ENCODE measurements at regions not wholly inside any gene's neighbourhood (a gene's known extent, or its start where the extent isn't known, plus 50 kb on each side); places are given as distances from the start of the nearest gene placed in this dataset.

GRCh38 chrX:142076633-142077032, 128.5 kb downstream of the MAGEC2 start:
- H3K9me3 ChIP-seq = no peaks in the 10 kb centered on the region
- H3K4me1 Mint-ChIP-seq (ENCODE audit: low read depth, unreplicated experiment) = no peaks in the 10 kb centered on the region
- no peak overlapping the region for H3K27ac Mint-ChIP-seq (ENCODE audit: unreplicated experiment)
- no peaks in the 10 kb centered on the region for H3K9me3 Mint-ChIP-seq (ENCODE audit: unreplicated experiment)
- no peak overlapping the region for H3K4me3 ChIP-seq (ENCODE audit: low read depth, low read length)
- H3K4me3 Mint-ChIP-seq (ENCODE audit: unreplicated experiment) = no peak overlapping the region
- H3K36me3 Mint-ChIP-seq (ENCODE audit: insufficient read depth, unreplicated experiment) = no peaks in the 10 kb centered on the region
- H3K36me3 ChIP-seq (ENCODE audit: control insufficient read depth, insufficient read depth, low read length) = no peaks in the 10 kb centered on the region
- no peaks in the 10 kb centered on the region for H3K27me3 ChIP-seq (replicated peaks; ENCODE audit: control insufficient read depth, insufficient read depth, low read length)
- H3K27me3 Mint-ChIP-seq (ENCODE audit: insufficient read depth, unreplicated experiment) = no peaks in the 10 kb centered on the region
- no TSS peak for BruUV-seq (replicated peaks)
- H3K4me1 ChIP-seq = no peaks in the 10 kb centered on the region
- CTCF ChIA-PET = no interaction called here
- no peak for TF ChIP-seq CTCF (IDR thresholded peaks at IDR 0.05; ENCODE audit: insufficient read depth in 1 of 2, low read depth in 1 of 2, low read length in 1 of 2, severe bottlenecking in 1 of 2, unreplicated experiment in 1 of 2)
- DNase-seq = no peak
- POLR2A ChIA-PET = no interaction called here
- intact Hi-C loops (cut with micrococcal nuclease; ENCODE audit: unreplicated experiment) = no loop called here

- ChIA-PET CTCF (no interaction called here), POLR2A (no interaction called here)
- Mint-ChIP-seq H3K27ac (ENCODE audit: unreplicated experiment) (no peak overlapping the region), H3K9me3 (ENCODE audit: unreplicated experiment) (no peaks in the 10 kb centered on the region), H3K27me3 (ENCODE audit: insufficient read depth, unreplicated experiment) (no peaks in the 10 kb centered on the region), H3K4me1 (ENCODE audit: low read depth, unreplicated experiment) (no peaks in the 10 kb centered on the region), H3K36me3 (ENCODE audit: insufficient read depth, unreplicated experiment) (no peaks in the 10 kb centered on the region), H3K4me3 (ENCODE audit: unreplicated experiment) (no peak overlapping the region)
- no TSS peak for BruUV-seq (replicated peaks)
- TF ChIP-seq CTCF (IDR thresholded peaks at IDR 0.05; ENCODE audit: insufficient read depth in 1 of 2, low read depth in 1 of 2, low read length in 1 of 2, severe bottlenecking in 1 of 2, unreplicated experiment in 1 of 2) = no peak
- H3K4me1 ChIP-seq = no peaks in the 10 kb centered on the region
- H3K36me3 ChIP-seq (ENCODE audit: control insufficient read depth, insufficient read depth, low read length) = no peaks in the 10 kb centered on the region
- intact Hi-C loops (cut with micrococcal nuclease; ENCODE audit: unreplicated experiment) = no loop called here
- no peaks in the 10 kb centered on the region for H3K9me3 ChIP-seq
- H3K27me3 ChIP-seq (replicated peaks; ENCODE audit: control insufficient read depth, insufficient read depth, low read length) = no peaks in the 10 kb centered on the region
- no peak overlapping the region for H3K4me3 ChIP-seq (ENCODE audit: low read depth, low read length)
- DNase-seq = no peak
Observed at GRCh38 chrX:142068365-142068764, 136.7 kb downstream of the MAGEC2 start.

- ChIA-PET POLR2A (no interaction called here), CTCF (no interaction called here)
- no peak for DNase-seq
- intact Hi-C loops (cut with micrococcal nuclease; ENCODE audit: unreplicated experiment) = no loop called here
- Mint-ChIP-seq H3K4me3 (ENCODE audit: unreplicated experiment) (no peak overlapping the region), H3K4me1 (ENCODE audit: low read depth, unreplicated experiment) (no peaks in the 10 kb centered on the region), H3K36me3 (ENCODE audit: insufficient read depth, unreplicated experiment) (no peaks in the 10 kb centered on the region), H3K27ac (ENCODE audit: unreplicated experiment) (no peak overlapping the region), H3K27me3 (ENCODE audit: insufficient read depth, unreplicated experiment) (no peaks in the 10 kb centered on the region), H3K9me3 (ENCODE audit: unreplicated experiment) (peaks cover 9% of the 10 kb centered on the region)
- H3K36me3 ChIP-seq (ENCODE audit: control insufficient read depth, insufficient read depth, low read length) = no peaks in the 10 kb centered on the region
- no peaks in the 10 kb centered on the region for H3K9me3 ChIP-seq
- H3K4me3 ChIP-seq (ENCODE audit: low read depth, low read length) = no peak overlapping the region
- TF ChIP-seq CTCF (IDR thresholded peaks at IDR 0.05; ENCODE audit: insufficient read depth in 1 of 2, low read depth in 1 of 2, low read length in 1 of 2, severe bottlenecking in 1 of 2, unreplicated experiment in 1 of 2) = no peak
- no TSS peak for BruUV-seq (replicated peaks)
- H3K27me3 ChIP-seq (replicated peaks; ENCODE audit: control insufficient read depth, insufficient read depth, low read length) = no peaks in the 10 kb centered on the region
- H3K4me1 ChIP-seq = no peaks in the 10 kb centered on the region
Observed at GRCh38 chrX:142060191-142060590, 144.9 kb downstream of the MAGEC2 start.

Measured in Caco-2 (cell line).